CD4-positive, alpha-beta T cell (primary cell): ENCODE measurements at regions not wholly inside any gene's neighbourhood (a gene's known extent, or its start where the extent isn't known, plus 50 kb on each side); places are given as distances from the start of the nearest gene placed in this dataset.

Experiments used
- ATAC-seq: fragments of 200-7000 bp; cut with Tn5 transposase; one replicate; pipeline ENCODE4 v1.10.0; 2022; ENCODE audit warnings: mild to moderate bottlenecking; ENCODE audit not compliant: poor library complexity
- CTCF ChIA-PET: fragments of 350-600 bp; sonication (Branson Sonifier 250); formaldehyde crosslinking; loops from one replicate; lab custom pipeline; 2021; ENCODE audit warnings: antibody characterized with exemption, inconsistent platforms; lab: Charles Lee
- POLR2A ChIA-PET: fragments of 350-600 bp; sonication (Branson Sonifier 250); formaldehyde crosslinking; loops from one replicate; lab custom pipeline; 2021; ENCODE audit warnings: antibody characterized with exemption, inconsistent platforms; lab: Charles Lee
- DNase-seq, 14 experiments: peaks; one replicate each; pipeline ENCODE4 v3.0.0-alpha.2; 2013 to 2020; ENCODE audit warnings: mixed read lengths in 2 of 14
- H3K27ac ChIP-seq, 2 donors: one replicate each; pipeline versions ENCODE4 v1.5.1 to v1.7.0; 2013; ENCODE audit warnings: low read length in 2 of 2, low read depth in 1 of 2, mild to moderate bottlenecking in 1 of 2
- H3K27me3 ChIP-seq, 2 experiments: 1 replicate in 1 of 2; 2 replicates in 1 of 2; pipeline versions ENCODE4 v1.6.1 to v1.7.0; 2013; ENCODE audit warnings: low read length in 2 of 2, control low read depth in 1 of 2, mild to moderate bottlenecking in 1 of 2, moderate library complexity in 1 of 2; ENCODE audit not compliant: insufficient read depth in 2 of 2, control insufficient read depth in 1 of 2
- H3K36me3 ChIP-seq: one replicate; pipeline ENCODE4 v1.6.1; 2013; ENCODE audit warnings: low read length, control low read depth; ENCODE audit not compliant: insufficient read depth
- H3K4me1 ChIP-seq: one replicate; pipeline ENCODE4 v1.6.1; 2013; ENCODE audit warnings: low read length, control low read depth; ENCODE audit not compliant: insufficient read depth
- H3K4me3 ChIP-seq: one replicate; pipeline ENCODE4 v1.5.1; 2013; ENCODE audit warnings: mild to moderate bottlenecking, low read length, moderate library complexity
- H3K9me3 ChIP-seq, 2 experiments: 1 replicate in 1 of 2; 2 replicates in 1 of 2; pipeline versions ENCODE4 v1.6.1 to v1.7.0; 2013; ENCODE audit warnings: low read length in 2 of 2, mild to moderate bottlenecking in 2 of 2, control low read depth in 1 of 2, moderate library complexity in 1 of 2; ENCODE audit not compliant: control insufficient read depth in 1 of 2, insufficient read depth in 1 of 2
- H3K27ac Mint-ChIP-seq: one replicate; pipeline ENCODE4 v1.8.0; 2020; ENCODE audit warnings: mixed read lengths
- H3K27me3 Mint-ChIP-seq: one replicate; pipeline ENCODE4 v1.8.0; 2021; ENCODE audit warnings: mixed read lengths
- H3K36me3 Mint-ChIP-seq: one replicate; pipeline ENCODE4 v1.8.0; 2021; ENCODE audit warnings: low read depth, mixed read lengths
- H3K4me1 Mint-ChIP-seq: one replicate; pipeline ENCODE4 v1.8.0; 2021; ENCODE audit warnings: low read depth, mixed read lengths
- H3K4me3 Mint-ChIP-seq: one replicate; pipeline ENCODE4 v1.8.0; 2020; ENCODE audit warnings: mild to moderate bottlenecking, mixed read lengths
- H3K9me3 Mint-ChIP-seq: one replicate; pipeline ENCODE4 v1.8.0; 2020; ENCODE audit warnings: mixed read lengths
- CTCF ChIP-seq: fragments of 200-600 bp; IDR thresholded peaks from one replicate; pipeline ENCODE4 v1.8.0; 2022; ENCODE audit warnings: antibody characterized with exemption, mild to moderate bottlenecking
- intact Hi-C, 2 experiments: fragments of 100-400 bp; cut with DNase I in 1 of 2; cut with micrococcal nuclease in 1 of 2; formaldehyde crosslinking; loops; one replicate each; pipeline versions ENCODE4 v1.15.1 to v1.9.0; 2023 to 2025; cut with DNase I, micrococcal nuclease

- Mint-ChIP-seq H3K9me3 (no peaks in the 10 kb centered on the region), H3K27ac (no peak overlapping the region), H3K36me3 (no peaks in the 10 kb centered on the region), H3K27me3 (peaks cover 4% of the 10 kb centered on the region), H3K4me3 (no peak overlapping the region), H3K4me1 (no peaks in the 10 kb centered on the region)
- Histone ChIP-seq H3K4me3 (no peak overlapping the region), H3K9me3 (peaks cover 0 to 11% of the 10 kb centered on the region in 2 experiments), H3K27ac (no peak overlapping the region), H3K27me3 (no peaks in the 10 kb centered on the region), H3K36me3 (no peaks in the 10 kb centered on the region), H3K4me1 (no peaks in the 10 kb centered on the region)
- POLR2A ChIA-PET = no interaction called here
- DNase-seq (no peak), ATAC-seq (no peak)
- CTCF ChIA-PET = no interaction called here
- intact Hi-C loops = no loop called here
- TF ChIP-seq CTCF = no peak
Observed at GRCh38 chr5:179408611-179409010, 63.4 kb upstream of the ADAMTS2 start.

- no peaks in the 10 kb centered on the region for H3K4me1 Mint-ChIP-seq
- H3K36me3 Mint-ChIP-seq = no peaks in the 10 kb centered on the region
- H3K4me3 Mint-ChIP-seq = no peak overlapping the region
- TF ChIP-seq CTCF = no peak
- CTCF ChIA-PET = no interaction called here
- peaks cover 4% of the 10 kb centered on the region for H3K27me3 Mint-ChIP-seq
- no peaks in the 10 kb centered on the region for H3K27me3 ChIP-seq
- H3K4me1 ChIP-seq = no peaks in the 10 kb centered on the region
- H3K27ac Mint-ChIP-seq = no peak overlapping the region
- ATAC-seq (no peak), DNase-seq (no peak)
- no peaks in the 10 kb centered on the region for H3K9me3 Mint-ChIP-seq
- POLR2A ChIA-PET = no interaction called here
- no peak overlapping the region for H3K4me3 ChIP-seq
- no peaks in the 10 kb centered on the region for H3K36me3 ChIP-seq
- no peak overlapping the region for H3K27ac ChIP-seq
- intact Hi-C loops = no loop called here
- peaks cover 0 to 11% of the 10 kb centered on the region in 2 experiments for H3K9me3 ChIP-seq
Observed at GRCh38 chr5:179407191-179408175, 62.2 kb upstream of the ADAMTS2 start.

- no peak overlapping the region for H3K27ac ChIP-seq
- no peak overlapping the region for H3K4me3 ChIP-seq
- no peaks in the 10 kb centered on the region for H3K4me1 ChIP-seq
- ATAC-seq (no peak), DNase-seq (no peak)
- no peaks in the 10 kb centered on the region for H3K27me3 ChIP-seq
- Mint-ChIP-seq H3K4me3 (no peak overlapping the region), H3K27me3 (peaks cover 4% of the 10 kb centered on the region), H3K9me3 (no peaks in the 10 kb centered on the region), H3K36me3 (no peaks in the 10 kb centered on the region), H3K27ac (no peak overlapping the region), H3K4me1 (no peaks in the 10 kb centered on the region)
- ChIA-PET POLR2A (no interaction called here), CTCF (no interaction called here)
- intact Hi-C loops = no loop called here
- no peaks in the 10 kb centered on the region for H3K36me3 ChIP-seq
- H3K9me3 ChIP-seq = peaks cover 4 to 20% of the 10 kb centered on the region in 2 experiments
- no peak for TF ChIP-seq CTCF
Observed at GRCh38 chr5:179406031-179406961, 61.0 kb upstream of the ADAMTS2 start.
